ENCODE measurements at regions not wholly inside any gene's neighbourhood (a gene's known extent, or its start where the extent isn't known, plus 50 kb on each side); places are given as distances from the start of the nearest gene placed in this dataset.
"Not testable (repeated sequence)": the region's sequence is repeated elsewhere in the genome, so short reads cannot be mapped to it uniquely, and the experiment has no call there.

GRCh38 chr9:104334549-104334948 lies 169.5 kb upstream of the OR13F1 start:
- no peak for DNase-seq

- no peak for DNase-seq
Observed at GRCh38 chr9:104339692-104340091, 164.4 kb upstream of the OR13F1 start.

- DNase-seq = no peak
Observed at GRCh38 chr9:104342552-104342951, 161.5 kb upstream of the OR13F1 start.

GRCh38 chr9:104345061-104345460 lies 159.0 kb upstream of the OR13F1 start:
- DNase-seq = no peak

- no peak for DNase-seq
Observed at GRCh38 chr9:104350541-104350940, 153.5 kb upstream of the OR13F1 start.

- DNase-seq = no peak
Observed at GRCh38 chr9:104351726-104352125, 152.3 kb upstream of the OR13F1 start.

- DNase-seq = no peak
Observed at GRCh38 chr9:104361207-104361606, 142.9 kb upstream of the OR13F1 start.

GRCh38 chr9:104362912-104363472 lies 141.1 kb upstream of the OR13F1 start:
- DNase-seq = no peak

GRCh38 chr9:104367507-104367906 lies 136.6 kb upstream of the OR13F1 start:
- DNase-seq = no peak

- DNase-seq = not testable (repeated sequence)
Observed at GRCh38 chr9:104368318-104368717, 135.7 kb upstream of the OR13F1 start.

- no peak for DNase-seq
Observed at GRCh38 chr9:104374711-104375110, 129.4 kb upstream of the OR13F1 start.

- no peak for DNase-seq
Observed at GRCh38 chr9:104386013-104386412, 118.0 kb upstream of the OR13F1 start.

GRCh38 chr9:104386425-104387069 lies 117.5 kb upstream of the OR13F1 start:
- DNase-seq = peak; percentile 29

GRCh38 chr9:104388071-104388470 lies 116.0 kb upstream of the OR13F1 start:
- DNase-seq = no peak

GRCh38 chr9:104389341-104389740 lies 114.7 kb upstream of the OR13F1 start:
- no peak for DNase-seq

- DNase-seq = not testable (repeated sequence)
Observed at GRCh38 chr9:104394901-104395300, 109.2 kb upstream of the OR13F1 start.

- DNase-seq = peak; percentile 0
Observed at GRCh38 chr9:104412238-104412637, 91.8 kb upstream of the OR13F1 start.

GRCh38 chr9:104416470-104416869 lies 87.6 kb upstream of the OR13F1 start:
- no peak for DNase-seq

GRCh38 chr9:104417296-104417695 lies 86.8 kb upstream of the OR13F1 start:
- no peak for DNase-seq

- no peak for DNase-seq
Observed at GRCh38 chr9:104429031-104429546, 75.0 kb upstream of the OR13F1 start.

- DNase-seq = no peak
Observed at GRCh38 chr9:104435059-104435458, 69.0 kb upstream of the OR13F1 start.

GRCh38 chr9:104448036-104448435 lies 56.0 kb upstream of the OR13F1 start:
- no peak for DNase-seq
